ENCODE measurements at regions not wholly inside any gene's neighbourhood (a gene's known extent, or its start where the extent isn't known, plus 50 kb on each side); places are given as distances from the start of the nearest gene placed in this dataset.
A peak's percentile ranks its signal among the peaks of the same experiment; 100 is the strongest.
"Not testable (repeated sequence)": the region's sequence is repeated elsewhere in the genome, so short reads cannot be mapped to it uniquely, and the experiment has no call there.

- no peak for DNase-seq
Measured at GRCh38 chr10:121690152-121690848, 92.1 kb upstream of the FGFR2 start.

GRCh38 chr10:121687095-121687813 lies 89.0 kb upstream of the FGFR2 start:
- DNase-seq = no peak

- DNase-seq = no peak
Measured at GRCh38 chr10:121684276-121684675, 86.0 kb upstream of the FGFR2 start.

GRCh38 chr10:121683816-121684215 lies 85.6 kb upstream of the FGFR2 start:
- DNase-seq = no peak

GRCh38 chr10:121683366-121683765 lies 85.1 kb upstream of the FGFR2 start:
- no peak for DNase-seq

GRCh38 chr10:121681997-121682687 lies 83.9 kb upstream of the FGFR2 start:
- DNase-seq = no peak

- DNase-seq = no peak
Measured at GRCh38 chr10:121680879-121681655, 82.8 kb upstream of the FGFR2 start.

GRCh38 chr10:121679916-121680315 lies 81.7 kb upstream of the FGFR2 start:
- DNase-seq = no peak

GRCh38 chr10:121678631-121679174 lies 80.5 kb upstream of the FGFR2 start:
- DNase-seq = no peak

- no peak for DNase-seq
Measured at GRCh38 chr10:121677880-121678279, 79.6 kb upstream of the FGFR2 start.

- DNase-seq = no peak
Measured at GRCh38 chr10:121675344-121675743, 77.1 kb upstream of the FGFR2 start.

GRCh38 chr10:121674885-121675284 lies 76.6 kb upstream of the FGFR2 start:
- DNase-seq = no peak

GRCh38 chr10:121672733-121673132 lies 74.5 kb upstream of the FGFR2 start:
- no peak for DNase-seq

- not testable (repeated sequence) for DNase-seq
Measured at GRCh38 chr10:121669840-121670239, 71.6 kb upstream of the FGFR2 start.

- DNase-seq = no peak
Measured at GRCh38 chr10:121669028-121669374, 70.8 kb upstream of the FGFR2 start.

- DNase-seq = peak; percentile 38
Measured at GRCh38 chr10:121668314-121669027, 70.2 kb upstream of the FGFR2 start.

- DNase-seq = no peak
Measured at GRCh38 chr10:121667948-121668313, 69.7 kb upstream of the FGFR2 start.

GRCh38 chr10:121665809-121666208 lies 67.6 kb upstream of the FGFR2 start:
- DNase-seq = no peak

- no peak for DNase-seq
Measured at GRCh38 chr10:121664671-121665070, 66.4 kb upstream of the FGFR2 start.

GRCh38 chr10:121662945-121663917 lies 65.0 kb upstream of the FGFR2 start:
- no peak for DNase-seq

GRCh38 chr10:121662531-121662930 lies 64.3 kb upstream of the FGFR2 start:
- no peak for DNase-seq

Data from DMS153 (cell line).